GM21367 (cell line): ENCODE measurements at regions not wholly inside any gene's neighbourhood (a gene's known extent, or its start where the extent isn't known, plus 50 kb on each side); places are given as distances from the start of the nearest gene placed in this dataset.

Source experiments
- ATAC-seq: cut with Tn5 transposase; IDR thresholded peaks from one replicate; pipeline ENCODE4 v1.9.1; 2021; ENCODE audit not compliant: unreplicated experiment

GRCh38 chr20:20993372-20993771, 112.8 kb downstream of the LINC00237 start:
- ATAC-seq: no peak

DNA sequence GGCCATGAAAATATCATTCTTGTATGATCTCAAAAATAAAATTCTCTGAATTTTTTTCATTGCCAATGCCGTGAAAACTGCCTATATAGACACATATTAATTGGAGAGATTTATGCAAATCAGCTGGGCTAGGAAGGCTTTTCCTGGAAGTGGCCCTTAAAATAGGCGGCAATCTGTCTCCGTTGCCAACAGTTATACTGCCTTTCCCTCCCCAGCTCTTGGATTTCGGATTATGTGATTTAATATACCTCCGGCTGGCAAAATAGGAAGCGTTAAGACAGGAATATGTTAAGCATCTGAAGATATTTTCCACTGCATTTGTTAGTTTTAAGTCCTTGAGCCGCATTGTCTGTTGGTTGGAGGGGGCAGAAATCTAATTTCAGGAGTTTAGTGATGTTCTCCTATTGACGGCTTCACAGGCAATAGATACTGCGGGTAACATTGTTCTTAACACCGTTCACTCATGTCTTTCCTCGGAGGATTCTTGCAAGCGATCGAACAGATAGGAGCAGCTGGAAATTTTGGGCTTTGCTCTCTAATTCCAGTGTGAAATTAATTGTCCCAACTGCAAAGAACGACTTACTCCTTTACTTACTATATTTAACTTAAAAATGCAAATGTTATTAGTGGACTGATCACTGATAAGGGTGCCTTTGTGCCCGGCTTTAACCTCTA, 113.3 kb downstream of the LINC00237 start:
- ATAC-seq: no peak

GRCh38 chr20:20992277-20992676, 113.9 kb downstream of the LINC00237 start:
- no peak for ATAC-seq

DNA sequence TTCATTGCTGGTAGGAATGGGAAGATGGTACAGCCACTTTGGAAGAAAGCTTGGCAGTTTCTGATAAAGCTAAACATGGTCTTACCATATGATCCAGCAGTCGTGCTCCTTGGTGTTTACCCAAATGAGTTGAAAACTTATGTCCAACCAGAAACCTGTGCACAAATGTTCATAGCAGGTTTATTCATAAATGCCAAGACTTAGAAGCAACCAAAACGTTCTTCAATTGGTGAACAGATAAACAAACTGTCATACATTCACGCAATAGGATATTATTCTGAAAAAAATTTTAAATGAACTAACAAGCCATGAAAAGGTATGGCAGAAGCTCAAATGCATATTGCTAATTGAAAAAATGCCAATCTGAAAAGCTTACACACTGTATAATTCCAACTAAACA, 117.1 kb downstream of the LINC00237 start:
- no peak for ATAC-seq

DNA sequence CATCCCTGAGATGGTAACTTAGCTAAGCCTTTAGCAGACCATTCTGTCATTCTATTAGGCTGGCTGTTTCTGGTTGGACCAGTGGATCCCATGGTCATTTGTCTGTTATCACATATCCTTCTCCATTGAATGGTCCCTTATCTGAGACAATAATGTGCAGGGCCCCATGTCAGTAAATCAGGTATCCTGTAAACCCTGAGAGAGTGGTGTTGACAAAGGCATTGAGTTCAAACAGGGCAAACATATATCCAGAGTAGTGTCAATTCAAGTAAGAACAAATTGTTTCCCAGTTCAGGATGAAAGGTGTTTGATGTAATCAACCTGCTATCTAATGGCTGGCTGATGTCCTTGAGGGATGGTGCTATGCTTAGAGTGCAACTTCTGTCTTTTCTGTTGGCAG, 126.2 kb downstream of the LINC00237 start:
- ATAC-seq: no peak

DNA sequence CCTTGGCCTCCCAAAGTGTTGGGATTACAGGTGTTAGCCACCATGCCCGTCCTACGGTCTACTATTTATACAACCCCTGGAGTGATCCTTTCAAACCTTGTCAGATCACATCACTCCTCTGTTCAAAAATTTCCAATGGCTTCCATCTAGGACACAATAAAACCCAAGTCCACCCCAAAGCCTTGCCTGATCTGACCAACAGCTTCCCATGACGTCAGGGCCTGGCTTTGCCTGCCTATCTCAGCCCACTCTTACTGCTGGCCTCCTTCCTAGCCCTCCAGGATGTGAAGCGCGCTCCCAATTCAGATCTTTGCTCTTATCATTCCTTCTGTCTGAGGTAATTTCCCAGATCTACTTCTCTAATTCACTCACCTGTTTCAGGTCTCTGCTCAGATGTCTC, 128.4 kb downstream of the LINC00237 start:
- no peak for ATAC-seq

DNA sequence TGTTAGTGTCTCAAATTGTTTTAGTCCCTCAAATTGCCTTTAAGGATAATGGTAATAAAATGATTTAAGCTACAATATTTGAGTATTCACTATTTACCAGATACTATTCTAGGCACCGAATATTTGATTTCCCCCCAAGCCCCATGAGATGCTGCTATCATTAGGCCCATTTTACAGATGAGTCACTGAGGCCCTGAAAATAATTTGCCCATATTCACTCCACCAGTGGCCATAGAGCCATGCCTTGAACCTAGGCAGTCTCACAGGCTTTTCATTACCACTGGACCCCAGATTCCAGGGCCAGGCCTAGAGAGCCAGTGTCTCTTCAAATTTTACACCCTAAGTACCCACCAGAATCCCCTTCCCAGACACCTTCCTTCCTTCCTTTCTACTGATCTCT, 133.7 kb downstream of the LINC00237 start:
- no peak for ATAC-seq

DNA sequence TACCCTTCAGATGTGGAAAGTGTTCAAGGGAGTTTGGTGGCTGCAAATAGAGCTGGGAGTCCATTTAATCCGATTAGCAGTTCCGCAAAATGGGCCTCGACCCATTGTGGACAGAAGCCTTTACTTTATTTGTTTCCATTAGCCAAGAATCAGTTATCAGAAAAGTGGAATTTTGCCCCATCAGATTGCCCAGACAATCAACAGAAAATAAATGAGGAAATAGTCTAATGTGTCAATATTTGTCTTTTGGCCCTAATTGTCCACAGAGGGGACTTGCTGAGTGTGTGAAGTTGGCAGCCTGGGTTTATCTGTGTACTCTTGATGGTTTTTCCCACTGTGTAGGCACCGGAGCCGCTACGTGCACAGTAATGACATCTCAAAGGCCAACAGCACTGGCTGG, 134.3 kb downstream of the LINC00237 start:
- ATAC-seq: no peak

- ATAC-seq: no peak
Observed at GRCh38 chr20:20970841-20971240, 135.3 kb downstream of the LINC00237 start.

DNA sequence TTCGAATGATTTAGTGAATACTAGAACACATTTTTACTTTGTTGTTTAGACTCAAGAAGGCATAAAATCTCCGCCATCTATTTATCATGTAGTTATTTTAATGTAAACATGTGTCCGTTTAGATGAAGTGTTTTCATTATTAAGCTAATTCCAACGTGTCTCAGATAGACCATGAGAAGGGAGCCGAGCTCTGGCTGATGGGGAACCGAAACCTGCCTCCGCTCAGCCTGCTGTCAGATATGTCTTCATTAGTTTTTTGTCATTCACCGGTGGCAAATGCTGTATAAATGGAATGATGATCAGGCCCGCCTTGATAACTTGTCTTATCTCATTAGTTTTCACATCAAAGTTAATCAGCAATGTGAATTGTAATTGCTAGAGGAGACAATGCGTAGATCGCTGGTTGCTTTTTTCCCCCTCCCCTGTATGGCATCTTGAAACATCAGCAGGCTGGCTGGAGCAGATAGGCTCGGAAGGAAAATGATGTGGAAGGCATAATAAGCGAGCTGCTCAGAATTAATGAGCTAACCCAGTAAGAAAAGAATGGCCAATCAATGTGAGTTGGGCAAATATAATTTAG, 136.4 kb downstream of the LINC00237 start:
- ATAC-seq: no peak

DNA sequence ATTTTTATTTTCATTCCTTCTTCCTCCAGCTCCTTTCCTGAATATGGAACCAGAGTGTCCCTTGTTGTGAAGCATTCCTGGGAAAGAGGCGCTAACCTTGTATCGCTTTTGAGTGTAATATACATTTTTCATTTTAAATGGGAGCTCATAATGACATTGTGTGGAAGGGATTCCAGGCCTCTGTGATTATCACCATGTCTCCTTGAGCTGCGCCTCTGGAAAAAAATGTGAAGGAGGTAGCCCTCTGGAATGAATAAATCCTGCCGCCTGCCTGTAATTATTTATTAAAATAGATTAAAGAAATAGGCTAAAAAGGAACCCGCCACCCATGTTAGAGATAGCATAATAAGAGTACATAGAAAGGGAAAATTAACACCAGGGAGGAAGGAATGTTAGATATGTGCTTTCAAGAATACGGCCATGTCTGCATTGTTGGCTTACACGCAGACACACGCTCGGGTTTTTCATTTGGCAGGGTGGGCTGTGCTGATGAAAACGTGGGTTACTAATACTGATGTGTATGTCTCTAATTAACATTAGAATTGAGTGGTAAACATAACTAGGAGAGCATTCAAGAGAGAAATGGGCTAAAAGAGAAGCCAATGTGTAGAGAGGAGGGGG, 138.5 kb downstream of the LINC00237 start:
- no peak for ATAC-seq

DNA sequence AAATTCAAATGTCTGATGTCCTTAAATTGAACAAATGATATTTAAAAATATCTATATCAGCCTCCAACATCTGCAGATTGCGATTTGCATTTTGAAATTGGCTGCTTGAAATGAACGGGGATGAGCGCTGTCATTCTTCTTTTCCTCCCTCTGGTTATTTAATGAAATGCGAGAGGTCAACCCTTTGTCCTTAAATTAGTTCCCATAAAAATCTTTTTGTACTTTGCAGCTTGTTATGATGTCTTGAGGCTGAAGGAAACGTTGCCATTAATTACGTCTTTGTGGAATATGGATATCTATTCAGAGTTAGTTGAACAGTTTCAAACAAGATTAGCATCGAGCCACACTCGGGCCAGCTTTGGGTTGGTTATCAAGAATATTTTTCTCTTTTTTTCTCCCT, 140.0 kb downstream of the LINC00237 start:
- ATAC-seq: no peak

- no peak for ATAC-seq
Observed at GRCh38 chr20:20959031-20959755, 147.0 kb downstream of the LINC00237 start.

- no peak for ATAC-seq
Observed at GRCh38 chr20:20956513-20956931, 149.6 kb downstream of the LINC00237 start.

GRCh38 chr20:20955892-20956291, 150.3 kb downstream of the LINC00237 start:
- ATAC-seq: no peak

GRCh38 chr20:20953738-20954618, 152.2 kb downstream of the LINC00237 start:
- ATAC-seq: no peak

- ATAC-seq: no peak
Observed at GRCh38 chr20:20950620-20951019, 155.5 kb downstream of the LINC00237 start.

DNA sequence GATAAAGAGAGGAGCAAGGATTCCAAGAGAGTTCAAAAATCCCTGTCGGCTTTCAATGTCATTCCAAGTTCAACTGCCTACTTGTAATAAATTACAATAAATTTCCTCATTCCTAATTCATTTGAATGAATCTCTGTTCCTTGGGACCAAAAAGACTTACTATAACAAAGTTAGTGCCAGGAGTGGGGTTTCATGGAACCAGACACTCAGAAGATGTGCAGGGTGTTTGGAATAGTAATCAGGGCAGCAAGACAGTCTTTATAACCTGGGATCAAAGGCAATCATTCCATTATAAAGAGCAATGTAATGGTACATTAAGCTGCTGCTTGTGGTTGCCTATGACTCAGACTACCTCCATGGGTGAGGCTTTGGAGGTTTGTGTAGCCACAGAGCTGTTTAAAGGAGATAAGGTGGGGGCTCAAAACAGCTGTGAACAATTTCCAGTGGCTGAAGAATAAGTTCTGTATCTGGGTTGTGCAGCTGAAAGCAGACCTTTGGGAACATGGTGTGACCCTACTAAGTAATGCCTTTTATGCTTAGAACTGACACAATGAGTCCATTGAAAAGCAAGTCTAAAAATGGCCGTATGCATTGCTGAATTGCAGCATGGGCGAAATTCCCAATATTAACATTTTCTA, 159.9 kb downstream of the LINC00237 start:
- no peak for ATAC-seq

DNA sequence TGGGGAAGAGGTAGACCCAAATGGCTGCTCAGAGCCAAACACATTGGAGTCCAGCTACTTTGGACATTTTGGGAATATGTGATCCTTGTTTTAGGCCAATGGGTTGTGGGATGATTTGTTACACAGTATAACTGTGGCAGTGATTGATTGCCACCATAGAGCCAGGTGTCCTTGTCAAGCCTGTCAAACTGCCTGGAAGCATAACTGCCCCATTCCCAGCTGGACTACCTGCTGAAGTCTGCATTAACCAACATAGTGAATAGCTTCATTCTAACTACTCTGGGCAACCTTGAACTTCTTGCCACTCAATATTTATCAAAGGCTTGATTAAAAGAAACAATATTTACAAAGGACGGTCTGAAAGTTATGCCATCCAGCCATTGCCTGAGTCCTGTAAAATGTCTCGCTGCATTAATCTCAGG, 164.7 kb downstream of the LINC00237 start:
- no peak for ATAC-seq

- ATAC-seq: no peak
Observed at GRCh38 chr20:20939006-20939405, 167.2 kb downstream of the LINC00237 start.
